HepG2 (cell line): ENCODE measurements at regions not wholly inside any gene's neighbourhood (a gene's known extent, or its start where the extent isn't known, plus 50 kb on each side); places are given as distances from the start of the nearest gene placed in this dataset.

Experiments used
- ATAC-seq: fragments of 200-7000 bp; cut with Tn5 transposase; 3 replicates; pipeline ENCODE4 v1.9.1; 2020; ENCODE audit warnings: mild to moderate bottlenecking, moderate library complexity
- BruUV-seq: library from RNA; stranded (reverse); fragments of 400-500 nt; replicated peaks from 2 replicates; lab custom pipeline; 2021; lab: Mats Ljungman, UMichigan
- CTCF ChIA-PET: fragments of 300-600 bp; formaldehyde crosslinking; extraction: SDS; loops from one replicate; lab custom pipeline; 2021; ENCODE audit warnings: low total read pairs, inconsistent platforms, low intra/inter-chr PET ratio; lab: Yijun Ruan, JAX
- POLR2A ChIA-PET: fragments of 350-600 bp; sonication (Branson Sonifier 250); formaldehyde crosslinking; loops from one replicate; lab custom pipeline; 2020; ENCODE audit warnings: antibody characterized with exemption, inconsistent platforms; lab: Yijun Ruan, JAX
- DNase-seq: peaks from one replicate; pipeline ENCODE4 v3.0.0-alpha.2; 2015; ENCODE audit warnings: low spot score
- FAIRE-seq: peaks from 3 replicates; lab custom pipeline; 2011; peaks lifted over from hg19 to GRCh38; lab: Jason Lieb, UNC
- H2AFZ ChIP-seq: one replicate; pipeline ENCODE4 v1.6.1; 2011; ENCODE audit warnings: low read length, inconsistent platforms
- H3K27ac ChIP-seq: fragments of 300-600 bp; 3 replicates; pipeline ENCODE4 v1.8.0; 2011; ENCODE audit warnings: mixed run types, mild to moderate bottlenecking, mixed read lengths, low read length, inconsistent platforms; ENCODE audit not compliant: insufficient read depth; ENCODE audit errors: extremely low read length
- H3K27me3 ChIP-seq, 2 experiments: fragments of 200-600 bp in 1 of 2; 2 replicates in 1 of 2; 3 replicates in 1 of 2; pipeline versions ENCODE4 v1.6.0 to v1.8.0; 2011; ENCODE audit warnings: low read length in 2 of 2, mild to moderate bottlenecking in 2 of 2, moderate library complexity in 2 of 2, inconsistent platforms in 1 of 2; ENCODE audit not compliant: insufficient read depth in 2 of 2, control insufficient read depth in 1 of 2
- H3K36me3 ChIP-seq, 2 experiments: fragments of 200-600 bp in 1 of 2; replicated peaks in 1 of 2; 2 replicates in 1 of 2; 3 replicates in 1 of 2; pipeline versions ENCODE4 v1.5.1 to v1.8.0; 2011; ENCODE audit warnings: low read length in 2 of 2, inconsistent platforms in 1 of 2; ENCODE audit not compliant: insufficient read depth in 2 of 2, control insufficient read depth in 1 of 2
- H3K4me1 ChIP-seq: 2 replicates; pipeline ENCODE4 v1.5.1; 2012; ENCODE audit warnings: low read length, inconsistent platforms; ENCODE audit not compliant: insufficient read depth
- H3K4me2 ChIP-seq: 2 replicates; pipeline ENCODE4 v1.6.0; 2011; ENCODE audit warnings: low read depth, low read length, inconsistent platforms
- H3K4me3 ChIP-seq, 3 experiments: fragments of 200-600 bp in 1 of 3; sonication (generic), shearing (Covaris generic) in 1 of 3; replicated peaks in 1 of 3; 2 replicates each; pipeline ENCODE4 v1.5.1; 2011 to 2016; ENCODE audit warnings: low read length in 3 of 3, inconsistent platforms in 2 of 3, low read depth in 2 of 3, mild to moderate bottlenecking in 2 of 3, control low read depth in 1 of 3, mixed read lengths in 1 of 3; ENCODE audit not compliant: insufficient read depth in 1 of 3
- H3K79me2 ChIP-seq: one replicate; pipeline ENCODE4 v1.6.1; 2011; ENCODE audit warnings: low read length, inconsistent platforms; ENCODE audit not compliant: insufficient read depth
- H3K9ac ChIP-seq: 2 replicates; pipeline ENCODE4 v1.6.0; 2011; ENCODE audit warnings: mild to moderate bottlenecking, low read depth, low read length, inconsistent platforms; ENCODE audit not compliant: insufficient read depth
- H3K9me3 ChIP-seq: 2 replicates; pipeline ENCODE4 v1.5.1; 2012; ENCODE audit warnings: mild to moderate bottlenecking, low read length
- H4K20me1 ChIP-seq: 2 replicates; pipeline ENCODE4 v1.6.0; 2011; ENCODE audit warnings: inconsistent platforms, mild to moderate bottlenecking, low read length, moderate library complexity; ENCODE audit not compliant: insufficient read depth
- FOSL1 ChIP-seq: sonication (generic); formaldehyde crosslinking; IDR thresholded peaks from 2 replicates; pipeline ENCODE4 v1.9.0; 2021; ENCODE audit warnings: missing genetic modification reagents, borderline replicate concordance
- GABPA ChIP-seq, 2 experiments: IDR thresholded peaks; 2 replicates each; pipeline ENCODE4 v1.6.1; 2011 to 2016; ENCODE audit warnings: low read depth in 2 of 2, low read length in 1 of 2, missing biosample characterization in 1 of 2, missing genetic modification characterization in 1 of 2
- HMGA1 ChIP-seq: sonication (generic); formaldehyde crosslinking; conservative IDR thresholded peaks from 2 replicates; pipeline ENCODE4 v1.4.0; 2020; ENCODE audit warnings: missing genetic modification reagents
- JUND ChIP-seq: sonication (generic); formaldehyde crosslinking; IDR thresholded peaks from 2 replicates; pipeline ENCODE4 v1.8.0; 2022; ENCODE audit warnings: mild to moderate bottlenecking, missing genetic modification reagents
- SAP130 ChIP-seq: IDR thresholded peaks from 2 replicates; pipeline ENCODE4 v1.6.1; 2016; ENCODE audit warnings: low read depth
- SIN3A ChIP-seq: IDR thresholded peaks from 2 replicates; pipeline ENCODE4 v1.6.1; 2011; ENCODE audit warnings: low read depth, mild to moderate bottlenecking, control low read depth, low read length, borderline replicate concordance
- ZBTB14 ChIP-seq: sonication (generic); formaldehyde crosslinking; IDR thresholded peaks from 2 replicates; pipeline ENCODE4 v1.4.0; 2020; ENCODE audit warnings: missing genetic modification reagents
- ZNF24 ChIP-seq: fragments of 450-650 bp; IDR thresholded peaks from 2 replicates; pipeline ENCODE4 v1.6.1; 2017; ENCODE audit warnings: antibody characterized with exemption, mild to moderate bottlenecking
- WGBS: methylation state at CpG from one replicate; pipeline ENCODE4 v1.1.6; 2017; ENCODE audit warnings: low lambda C conversion rate; 5-methylcytosine and 5-hydroxymethylcytosine counted together
- in situ Hi-C: cut with HindIII; loops from 2 replicates; pipeline ENCODE4 v1.10.0; 2017; ENCODE audit warnings: low pct_unique_long_range_greater_than_20kb; ENCODE audit not compliant: extremely low pct_ligation_motif_present
- intact Hi-C: fragments of 100-400 bp; cut with micrococcal nuclease; formaldehyde crosslinking; loops from one replicate; pipeline ENCODE4 v1.10.0; 2022; ENCODE audit not compliant: unreplicated experiment

- TF ChIP-seq ZBTB14 (CRISPR knock-in tag) (no peak), JUND (CRISPR knock-in tag) (peak; percentile 63; the same call in 1 of the 2 replicates), HMGA1 (CRISPR knock-in tag) (no peak), SAP130 (peak; percentile 43; the same call in 1 of the 2 replicates), FOSL1 (CRISPR knock-in tag) (0 out of 2 replicates have a peak, but pooled peaks have one; percentile 43), GABPA (IDR thresholded peaks at IDR 0.05; ENCODE audit: low read depth, low read length) (no peak), GABPA (CRISPR knock-in tag; IDR thresholded peaks at IDR 0.05; ENCODE audit: low read depth) (no peak)
Measured at GRCh38 chr15:69973102-69973714, 124.5 kb downstream of the TLE3 start (continued).

DNA sequence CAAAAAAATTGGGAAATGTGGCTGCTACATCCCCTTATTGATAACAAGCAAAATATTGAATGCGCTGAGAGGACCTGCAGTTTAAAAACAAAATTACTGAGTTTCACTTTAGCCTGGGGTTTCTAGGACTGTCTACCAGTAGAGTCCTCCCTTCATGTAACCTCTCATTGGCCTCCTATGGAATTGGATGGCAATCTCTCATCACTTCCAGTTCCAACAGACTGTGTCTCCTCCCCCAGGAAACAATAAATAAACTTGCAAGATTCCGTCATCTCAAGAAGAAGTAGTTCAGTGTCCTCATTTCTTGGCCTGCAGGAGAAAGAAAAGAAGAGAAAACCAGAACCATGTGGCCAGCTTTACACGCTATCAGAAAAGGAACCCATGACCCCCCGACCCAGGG is 123.8 kb downstream of the TLE3 start:
- POLR2A ChIA-PET = no interaction called here
- no peak for ATAC-seq
- Histone ChIP-seq H3K27ac (no peak overlapping the region), H3K4me1 (no peaks in the 10 kb centered on the region), H3K4me2 (no peak overlapping the region), H3K79me2 (no peaks in the 10 kb centered on the region), H3K4me3 (no peak overlapping the region), H3K27me3 (peaks cover 0 to 16% of the 10 kb centered on the region in 2 experiments; a peak in 2 of 5 replicates), H3K9me3 (no peaks in the 10 kb centered on the region), H4K20me1 (0 out of 2 replicates have a peak, but pooled peaks cover 6% of the 10 kb centered on the region), H3K36me3 (no peaks in the 10 kb centered on the region), H3K9ac (no peak overlapping the region), H2AFZ (no peak overlapping the region)
- 11% methylated on average over 4 of the region's 4 CpGs for WGBS
- TF ChIP-seq ZNF24 = no peak
- no peak for TF ChIP-seq SIN3A
- no peak for DNase-seq
- in situ Hi-C loops = no loop called here
- CTCF ChIA-PET = no interaction called here
- no peak for FAIRE-seq
- BruUV-seq = no TSS peak
- intact Hi-C loops = no loop called here
